Prostate gland (tissue), 2 donors: ENCODE measurements at regions not wholly inside any gene's neighbourhood (a gene's known extent, or its start where the extent isn't known, plus 50 kb on each side); places are given as distances from the start of the nearest gene placed in this dataset.

ENCODE experiments used
- DNase-seq: peaks from one replicate; pipeline ENCODE4 v3.0.0-alpha.2; 2019; ENCODE audit warnings: low spot score
- H3K27ac ChIP-seq, 2 donors: fragments of 200-600 bp; sonication (generic); 2 replicates each; pipeline ENCODE4 v1.5.1; 2017 to 2019
- H3K27me3 ChIP-seq: fragments of 200-600 bp; sonication (generic); replicated peaks from 2 replicates; pipeline ENCODE4 v1.5.1; 2019; ENCODE audit not compliant: insufficient read depth
- H3K36me3 ChIP-seq, 2 donors: fragments of 200-600 bp; sonication (generic); 1 replicate in 1 of 2; 2 replicates in 1 of 2; pipeline versions ENCODE4 v1.5.1 to v1.8.1; 2017 to 2019
- H3K4me1 ChIP-seq: fragments of 200-600 bp; sonication (generic); replicated peaks from 2 replicates; pipeline ENCODE4 v1.5.1; 2019
- H3K4me3 ChIP-seq, 2 donors: fragments of 200-600 bp; sonication (generic); 2 replicates each; pipeline ENCODE4 v1.5.1; 2017 to 2019
- H3K9me3 ChIP-seq: fragments of 200-600 bp; sonication (generic); 2 replicates; pipeline ENCODE4 v1.5.1; 2017
- CTCF ChIP-seq, 4 experiments: fragments of 200-600 bp in 2 of 4; fragments of 450-650 bp in 2 of 4; sonication (generic) in 2 of 4; IDR thresholded peaks; 1 replicate in 3 of 4; 2 replicates in 1 of 4; pipeline ENCODE4 v1.5.1; 2016 to 2019; ENCODE audit warnings: antibody characterized with exemption in 4 of 4, mild to moderate bottlenecking in 2 of 4, moderate library complexity in 2 of 4
- POLR2A ChIP-seq: fragments of 450-650 bp; IDR thresholded peaks from one replicate; pipeline ENCODE4 v1.6.1; 2016; ENCODE audit warnings: antibody characterized with exemption, mild to moderate bottlenecking
- POLR2AphosphoS5 ChIP-seq: sonication (generic); formaldehyde crosslinking; IDR thresholded peaks from one replicate; pipeline ENCODE4 v1.6.1; 2017; ENCODE audit warnings: antibody characterized with exemption
- WGBS: methylation state at CpG from one replicate; pipeline ENCODE4 v1.1.5; 2018; 5-methylcytosine and 5-hydroxymethylcytosine counted together
- intact Hi-C: fragments of 100-400 bp; cut with DNase I; formaldehyde crosslinking; loops from one replicate; pipeline ENCODE4 v1.14.2; 2022

GRCh38 chr14:22487941-22488340 is 101.1 kb downstream of the DAD1 start:
- Histone ChIP-seq H3K9me3 (no peaks in the 10 kb centered on the region), H3K36me3 (no peaks in the 10 kb centered on the region), H3K27ac (no peak overlapping the region), H3K4me1 (no peaks in the 10 kb centered on the region), H3K4me3 (no peak overlapping the region), H3K27me3 (no peaks in the 10 kb centered on the region)
- TF ChIP-seq POLR2AphosphoS5 (no peak), POLR2A (no peak), CTCF (IDR thresholded peaks at IDR 0.05) (no peak)
- intact Hi-C loops: no loop called here
- 92% methylated on average over 1 of the region's 1 CpG for WGBS
- no peak for DNase-seq

- Histone ChIP-seq H3K27me3 (no peaks in the 10 kb centered on the region), H3K36me3 (no peaks in the 10 kb centered on the region), H3K27ac (peak overlapping the region in 1 of 2 donors; percentile 37), H3K4me1 (no peaks in the 10 kb centered on the region), H3K4me3 (no peak overlapping the region), H3K9me3 (no peaks in the 10 kb centered on the region)
- no peak for DNase-seq
- TF ChIP-seq CTCF (IDR thresholded peaks at IDR 0.05): no peak
- TF ChIP-seq POLR2AphosphoS5: no peak
- no peak for TF ChIP-seq POLR2A
- intact Hi-C loops: no loop called here
- WGBS: 80% methylated on average over 1 of the region's 1 CpG
These were observed 101.6 kb downstream of the DAD1 start for GRCh38 chr14:22487401-22487800.

GRCh38 chr14:22486675-22487074 is 102.3 kb downstream of the DAD1 start:
- intact Hi-C loops: no loop called here
- H3K27me3 ChIP-seq: no peaks in the 10 kb centered on the region
- peak overlapping the region in 1 of 2 donors; percentile 37 for H3K27ac ChIP-seq
- H3K4me1 ChIP-seq: no peaks in the 10 kb centered on the region
- H3K9me3 ChIP-seq: no peaks in the 10 kb centered on the region
- H3K36me3 ChIP-seq: no peaks in the 10 kb centered on the region
- DNase-seq: no peak
- no peak overlapping the region for H3K4me3 ChIP-seq
- 60% methylated on average over 5 of the region's 5 CpGs for whole genome bisulfite sequencing
- TF ChIP-seq POLR2A (no peak), POLR2AphosphoS5 (no peak), CTCF (IDR thresholded peaks at IDR 0.05) (no peak)

GRCh38 chr14:22485649-22486048 is 103.4 kb downstream of the DAD1 start:
- TF ChIP-seq POLR2AphosphoS5 (no peak), CTCF (IDR thresholded peaks at IDR 0.05) (no peak), POLR2A (no peak)
- intact Hi-C loops: no loop called here
- H3K27ac ChIP-seq: no peak overlapping the region
- H3K4me3 ChIP-seq: no peak overlapping the region
- H3K9me3 ChIP-seq: no peaks in the 10 kb centered on the region
- DNase-seq: no peak
- no peaks in the 10 kb centered on the region for H3K36me3 ChIP-seq
- H3K27me3 ChIP-seq: no peaks in the 10 kb centered on the region
- WGBS: 89% methylated on average over 6 of the region's 6 CpGs
- H3K4me1 ChIP-seq: no peaks in the 10 kb centered on the region

- WGBS: 85% methylated on average over 1 of the region's 1 CpG
- no peak for TF ChIP-seq POLR2AphosphoS5
- TF ChIP-seq POLR2A: no peak
- DNase-seq: no peak
- Histone ChIP-seq H3K4me1 (no peaks in the 10 kb centered on the region), H3K27ac (no peak overlapping the region), H3K27me3 (no peaks in the 10 kb centered on the region), H3K36me3 (no peaks in the 10 kb centered on the region), H3K4me3 (no peak overlapping the region), H3K9me3 (no peaks in the 10 kb centered on the region)
- intact Hi-C loops: no loop called here
These were observed 103.8 kb downstream of the DAD1 start for GRCh38 chr14:22485178-22485577.
